Activated naive CD4-positive, alpha-beta T cell treated with anti-CD3 and anti-CD28 coated beads, Interleukin-2, amount 10 ng/mL, durations not matched to agents 7 days and 5 days (primary cell): ENCODE measurements at regions not wholly inside any gene's neighbourhood (a gene's known extent, or its start where the extent isn't known, plus 50 kb on each side); places are given as distances from the start of the nearest gene placed in this dataset.

Source experiments
- CTCF ChIA-PET: fragments of 350-600 bp; sonication (Branson Sonifier 250); formaldehyde crosslinking; loops from one replicate; lab custom pipeline; 2021; ENCODE audit warnings: antibody characterized with exemption; lab: Charles Lee
- DNase-seq: peaks from one replicate; pipeline ENCODE4 v3.0.0-alpha.2; 2020
- H3K27ac Mint-ChIP-seq: one replicate; pipeline ENCODE4 v1.8.0; 2021; ENCODE audit warnings: mild to moderate bottlenecking, moderate library complexity, mixed read lengths
- H3K27me3 Mint-ChIP-seq: one replicate; pipeline ENCODE4 v1.8.0; 2021; ENCODE audit warnings: mild to moderate bottlenecking, mixed read lengths
- H3K36me3 Mint-ChIP-seq: one replicate; pipeline ENCODE4 v1.8.0; 2021; ENCODE audit warnings: mixed read lengths
- H3K4me1 Mint-ChIP-seq: one replicate; pipeline ENCODE4 v1.8.0; 2021; ENCODE audit warnings: mixed read lengths
- H3K4me3 Mint-ChIP-seq: one replicate; pipeline ENCODE4 v1.8.0; 2021; ENCODE audit warnings: mild to moderate bottlenecking, moderate library complexity, mixed read lengths
- H3K9me3 Mint-ChIP-seq: one replicate; pipeline ENCODE4 v1.8.0; 2021; ENCODE audit warnings: mixed read lengths

- H3K36me3 Mint-ChIP-seq: no peaks in the 10 kb centered on the region
- H3K27me3 Mint-ChIP-seq: no peaks in the 10 kb centered on the region
- no peak overlapping the region for H3K4me3 Mint-ChIP-seq
- DNase-seq: no peak
- H3K9me3 Mint-ChIP-seq: peaks cover 12% of the 10 kb centered on the region
- H3K27ac Mint-ChIP-seq: no peak overlapping the region
- H3K4me1 Mint-ChIP-seq: no peaks in the 10 kb centered on the region
- CTCF ChIA-PET: no interaction called here
Observed at GRCh38 chr13:109427148-109427547, 359.2 kb downstream of the IRS2 start.

DNA sequence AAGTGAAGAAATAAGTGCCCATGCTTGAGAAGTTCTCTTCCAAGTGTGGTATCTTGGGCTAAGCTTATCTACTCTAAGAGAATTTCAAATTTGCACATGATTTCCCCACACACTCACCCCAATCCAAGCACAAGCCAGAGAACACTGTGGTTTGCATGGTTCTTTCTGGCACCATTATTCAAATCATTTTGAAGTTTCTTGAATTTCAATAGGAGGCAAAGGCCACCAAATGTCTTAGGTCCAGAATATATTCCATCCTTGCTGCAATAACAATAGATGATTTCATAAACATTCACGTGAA lies 359.7 kb downstream of the IRS2 start:
- no peaks in the 10 kb centered on the region for H3K36me3 Mint-ChIP-seq
- no peaks in the 10 kb centered on the region for H3K4me1 Mint-ChIP-seq
- no peak overlapping the region for H3K4me3 Mint-ChIP-seq
- H3K27me3 Mint-ChIP-seq: no peaks in the 10 kb centered on the region
- CTCF ChIA-PET: no interaction called here
- no peak for DNase-seq
- no peak overlapping the region for H3K27ac Mint-ChIP-seq
- H3K9me3 Mint-ChIP-seq: peaks cover 11% of the 10 kb centered on the region

DNA sequence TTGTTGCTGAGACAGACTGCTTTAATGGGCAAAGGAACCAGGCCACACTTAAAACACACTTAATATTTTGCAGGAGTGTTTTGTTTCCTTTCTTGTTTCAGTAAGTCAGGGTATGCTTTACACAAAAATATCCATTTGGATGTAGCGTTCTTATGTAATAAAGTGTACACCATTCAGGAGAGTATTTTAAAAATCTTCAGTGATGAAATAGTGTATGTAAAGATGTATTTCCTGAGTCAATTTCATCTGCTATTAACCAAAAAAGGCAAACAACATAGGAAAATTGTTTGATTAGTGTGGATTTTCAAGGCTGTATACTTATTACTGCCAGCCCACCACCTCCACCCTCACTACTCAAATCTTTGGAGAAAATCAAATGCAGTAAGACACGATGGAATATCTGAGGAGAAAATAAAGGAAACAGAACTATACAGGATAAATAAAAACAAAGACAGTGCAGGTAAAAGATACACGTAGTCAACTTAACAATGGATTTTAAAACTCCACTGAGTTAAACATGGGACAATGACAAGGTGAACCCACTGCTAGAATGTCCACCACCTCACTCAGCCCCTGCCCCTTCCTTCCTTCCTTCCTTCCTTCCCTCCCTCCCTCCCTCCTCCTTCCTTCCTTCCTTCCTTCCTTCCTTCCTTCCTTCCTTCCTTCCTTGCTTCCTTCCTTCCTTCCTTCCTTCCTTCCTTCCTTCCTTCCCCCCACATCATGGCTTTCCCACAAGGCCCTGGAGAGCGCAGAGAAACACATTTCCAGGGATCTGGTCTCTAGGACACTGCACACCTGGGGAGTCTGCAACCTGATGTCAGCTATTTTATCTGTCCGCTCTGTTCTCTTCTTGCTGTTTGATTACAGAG lies 360.3 kb downstream of the IRS2 start:
- no peak overlapping the region for H3K27ac Mint-ChIP-seq
- no peaks in the 10 kb centered on the region for H3K27me3 Mint-ChIP-seq
- H3K4me3 Mint-ChIP-seq: no peak overlapping the region
- no peaks in the 10 kb centered on the region for H3K4me1 Mint-ChIP-seq
- no peaks in the 10 kb centered on the region for H3K36me3 Mint-ChIP-seq
- H3K9me3 Mint-ChIP-seq: peaks cover 10% of the 10 kb centered on the region
- CTCF ChIA-PET: no interaction called here
- DNase-seq: no peak

DNA sequence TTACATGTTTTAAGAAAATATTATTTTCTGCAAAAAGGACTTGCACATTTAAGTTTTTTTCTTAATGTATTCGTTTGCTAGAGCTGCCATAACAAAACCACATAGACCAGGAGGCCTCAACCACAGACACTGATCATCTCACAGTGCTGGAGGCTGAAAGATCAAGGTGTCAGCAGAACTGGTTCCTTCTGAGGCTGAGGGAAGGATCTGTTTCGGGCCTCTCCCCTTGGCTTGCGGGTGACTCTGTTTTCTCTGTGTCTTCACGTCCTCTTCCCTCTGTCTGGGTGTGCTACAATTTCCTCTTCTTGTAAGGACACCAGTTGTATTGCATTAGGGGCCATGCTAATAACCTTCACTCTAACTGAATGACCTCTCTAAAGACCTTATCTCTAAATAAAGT lies 364.2 kb downstream of the IRS2 start:
- H3K9me3 Mint-ChIP-seq: no peaks in the 10 kb centered on the region
- CTCF ChIA-PET: no interaction called here
- no peaks in the 10 kb centered on the region for H3K27me3 Mint-ChIP-seq

GRCh38 chr13:109419896-109420295 lies 366.5 kb downstream of the IRS2 start:
- CTCF ChIA-PET: no interaction called here
- Mint-ChIP-seq H3K36me3 (no peaks in the 10 kb centered on the region), H3K4me3 (no peak overlapping the region), H3K27ac (no peak overlapping the region), H3K4me1 (no peaks in the 10 kb centered on the region), H3K27me3 (no peaks in the 10 kb centered on the region), H3K9me3 (no peaks in the 10 kb centered on the region)
- DNase-seq: no peak

More for the DNA sequence above, 364.2 kb downstream of the IRS2 start:
- Mint-ChIP-seq H3K27ac (no peak overlapping the region), H3K36me3 (no peaks in the 10 kb centered on the region), H3K4me3 (no peak overlapping the region), H3K4me1 (no peaks in the 10 kb centered on the region)
- DNase-seq: no peak

DNA sequence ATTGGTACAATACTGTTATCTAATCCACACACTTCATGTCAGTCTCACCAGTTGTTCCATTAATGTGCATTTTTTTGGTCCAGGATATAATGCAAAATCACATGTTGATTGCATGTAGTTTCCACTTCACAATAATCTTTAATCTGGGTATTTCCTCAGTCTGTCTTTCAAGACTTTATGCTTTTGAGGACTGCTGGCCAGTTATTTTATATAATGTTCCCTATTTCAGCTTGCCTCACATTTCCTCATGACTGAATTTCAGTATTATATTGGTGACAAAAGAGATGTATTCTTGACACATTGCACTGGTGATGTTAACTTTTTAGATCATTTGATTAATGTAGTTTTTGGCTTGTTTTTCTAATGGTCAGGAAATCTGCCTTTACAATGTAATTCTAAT lies 368.3 kb downstream of the IRS2 start:
- CTCF ChIA-PET: interaction anchor here (0.7 kb wide), 1 partner anchor 1457 kb away, joined by 3 read pairs; no protein-coding TSS in a partner anchor
- no peaks in the 10 kb centered on the region for H3K36me3 Mint-ChIP-seq
- H3K27me3 Mint-ChIP-seq: no peaks in the 10 kb centered on the region
- no peak overlapping the region for H3K4me3 Mint-ChIP-seq
- no peaks in the 10 kb centered on the region for H3K4me1 Mint-ChIP-seq
- H3K9me3 Mint-ChIP-seq: no peaks in the 10 kb centered on the region
- no peak for DNase-seq
- H3K27ac Mint-ChIP-seq: no peak overlapping the region

- H3K9me3 Mint-ChIP-seq: no peaks in the 10 kb centered on the region
- CTCF ChIA-PET: no interaction called here
- no peak overlapping the region for H3K27ac Mint-ChIP-seq
- DNase-seq: no peak
- H3K4me3 Mint-ChIP-seq: no peak overlapping the region
- H3K4me1 Mint-ChIP-seq: no peaks in the 10 kb centered on the region
- H3K27me3 Mint-ChIP-seq: no peaks in the 10 kb centered on the region
- H3K36me3 Mint-ChIP-seq: no peaks in the 10 kb centered on the region
Observed at GRCh38 chr13:109416001-109416400, 370.4 kb downstream of the IRS2 start.

DNA sequence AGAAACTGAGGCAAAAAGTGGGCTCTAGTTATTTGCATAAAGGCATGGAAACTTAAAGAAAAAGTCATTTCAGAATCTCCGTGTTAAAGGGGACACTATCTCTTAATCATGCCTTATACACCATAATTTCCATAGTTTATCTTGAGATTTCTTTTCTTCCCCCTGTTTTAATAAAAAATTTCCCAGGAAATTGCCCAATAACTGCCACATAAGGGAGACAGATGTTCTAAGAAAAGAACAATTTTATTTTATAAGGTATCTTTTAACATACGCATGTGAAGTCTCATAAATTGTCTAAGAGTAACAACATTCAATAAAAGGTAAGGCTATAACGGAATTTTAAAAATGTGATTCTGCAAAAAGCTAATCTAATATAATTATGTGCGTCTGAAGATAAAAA lies 371.3 kb downstream of the IRS2 start:
- CTCF ChIA-PET: no interaction called here
- Mint-ChIP-seq H3K9me3 (no peaks in the 10 kb centered on the region), H3K27me3 (no peaks in the 10 kb centered on the region), H3K4me1 (no peaks in the 10 kb centered on the region), H3K36me3 (no peaks in the 10 kb centered on the region), H3K27ac (no peak overlapping the region), H3K4me3 (no peak overlapping the region)
- DNase-seq: no peak

DNA sequence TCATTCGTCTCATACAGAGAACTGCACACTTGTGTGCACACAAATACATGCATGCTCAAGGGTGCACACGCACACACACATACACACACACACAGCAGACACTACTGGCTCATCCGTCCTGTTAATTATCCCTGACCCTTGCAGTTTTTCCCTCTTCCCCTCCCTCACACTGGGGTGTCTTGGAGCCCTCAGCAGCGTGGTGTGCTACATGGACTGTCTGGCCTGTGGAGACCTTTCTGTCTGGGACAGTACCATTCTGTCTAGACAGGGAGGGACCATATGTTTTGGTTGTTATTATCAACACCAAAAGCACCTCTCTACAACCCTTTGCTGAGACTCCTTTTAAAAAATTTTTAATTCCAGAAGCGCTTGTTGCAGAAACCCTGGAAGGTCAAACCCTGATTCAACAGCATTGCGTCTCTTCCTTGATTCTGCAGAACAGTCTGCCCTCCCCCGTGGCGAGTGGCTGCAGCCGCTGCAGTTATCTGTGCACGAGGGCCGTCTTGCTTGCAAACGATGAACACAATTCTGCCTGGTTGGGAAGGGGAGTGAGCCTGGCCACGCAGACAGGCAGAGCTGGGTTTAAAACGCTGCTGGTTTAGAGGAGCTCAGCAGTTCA lies 374.0 kb downstream of the IRS2 start:
- CTCF ChIA-PET: no interaction called here
- no peak for DNase-seq

GRCh38 chr13:109410868-109411267 lies 375.5 kb downstream of the IRS2 start:
- Mint-ChIP-seq H3K27me3 (no peaks in the 10 kb centered on the region), H3K4me1 (no peaks in the 10 kb centered on the region), H3K4me3 (no peak overlapping the region), H3K27ac (no peak overlapping the region), H3K36me3 (no peaks in the 10 kb centered on the region), H3K9me3 (no peaks in the 10 kb centered on the region)
- CTCF ChIA-PET: no interaction called here
- DNase-seq: no peak

More for the DNA sequence above, 374.0 kb downstream of the IRS2 start:
- H3K27me3 Mint-ChIP-seq: no peaks in the 10 kb centered on the region
- H3K27ac Mint-ChIP-seq: no peak overlapping the region
- H3K4me1 Mint-ChIP-seq: no peaks in the 10 kb centered on the region
- H3K9me3 Mint-ChIP-seq: no peaks in the 10 kb centered on the region
- no peak overlapping the region for H3K4me3 Mint-ChIP-seq
- H3K36me3 Mint-ChIP-seq: no peaks in the 10 kb centered on the region

DNA sequence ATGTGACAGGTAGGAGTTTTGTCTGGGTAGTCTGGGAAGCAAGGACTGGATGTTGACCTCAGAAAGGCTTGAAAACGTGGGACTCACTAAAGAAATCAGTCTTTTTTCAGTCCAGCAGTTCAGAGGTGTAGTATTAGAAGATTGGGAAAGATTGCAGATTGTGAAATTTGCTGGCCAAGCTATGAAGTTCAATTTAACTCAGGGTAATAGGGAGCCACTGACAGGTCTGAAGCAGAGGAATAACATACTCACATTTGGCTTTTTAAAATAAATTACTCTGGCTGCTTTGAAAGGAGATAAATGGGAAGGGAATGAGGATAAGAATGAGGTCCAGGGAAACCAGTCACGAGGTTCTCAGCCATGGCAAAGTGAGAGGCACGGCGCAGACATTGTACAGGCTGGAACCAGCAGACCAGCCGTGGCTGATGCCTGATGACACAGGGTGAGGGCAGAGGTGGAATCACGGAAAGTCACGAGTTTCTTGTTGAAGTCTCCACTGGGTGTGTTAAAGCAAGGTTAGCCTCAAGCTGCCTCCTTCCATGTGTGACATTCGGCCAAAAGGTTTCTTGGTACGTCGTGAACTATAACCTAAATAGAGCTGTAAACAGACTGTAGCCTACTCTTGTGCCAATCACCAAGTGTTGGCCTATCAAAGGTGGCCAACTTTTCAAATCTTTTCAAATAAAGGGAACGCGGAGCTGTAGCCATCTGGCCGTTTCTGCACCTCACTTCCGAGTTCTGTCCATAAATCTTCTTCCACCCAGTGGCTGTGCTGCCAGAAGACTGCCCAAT lies 377.6 kb downstream of the IRS2 start:
- no peaks in the 10 kb centered on the region for H3K36me3 Mint-ChIP-seq
- no peak for DNase-seq
- no peak overlapping the region for H3K4me3 Mint-ChIP-seq
- no peaks in the 10 kb centered on the region for H3K4me1 Mint-ChIP-seq
- H3K27me3 Mint-ChIP-seq: peaks cover 3% of the 10 kb centered on the region
- no peak overlapping the region for H3K27ac Mint-ChIP-seq
- no peaks in the 10 kb centered on the region for H3K9me3 Mint-ChIP-seq
- CTCF ChIA-PET: no interaction called here

DNA sequence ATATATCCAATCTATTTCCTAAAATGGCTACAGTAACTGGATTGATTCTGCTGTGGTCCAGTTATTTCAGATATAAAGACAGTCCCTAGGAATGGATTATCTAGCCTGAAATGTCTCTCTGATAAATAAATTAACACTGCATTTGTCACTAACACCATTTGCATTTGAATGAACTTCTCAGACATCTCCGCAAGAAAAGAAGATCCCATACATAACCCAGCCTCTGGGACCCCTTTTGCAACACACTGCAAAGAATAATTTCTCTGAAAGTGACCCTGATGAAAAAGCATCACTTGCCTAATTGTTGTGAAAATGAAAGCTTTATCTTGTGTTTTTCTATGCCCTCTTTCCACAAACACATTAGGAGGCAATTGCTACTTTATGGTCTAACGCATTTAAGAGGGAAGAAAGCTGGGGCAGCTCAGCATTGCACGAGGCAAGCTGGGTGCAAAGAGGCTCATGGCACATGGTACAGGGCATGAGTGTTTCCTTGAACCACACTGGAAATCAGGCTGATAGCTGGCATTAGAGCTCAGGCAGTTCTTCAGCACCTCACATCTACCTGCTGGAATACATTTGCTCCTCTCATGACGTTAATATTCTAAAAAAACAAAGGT lies 379.9 kb downstream of the IRS2 start:
- Mint-ChIP-seq H3K27ac (no peak overlapping the region), H3K4me1 (no peaks in the 10 kb centered on the region), H3K9me3 (no peaks in the 10 kb centered on the region), H3K4me3 (no peak overlapping the region), H3K27me3 (peaks cover 3% of the 10 kb centered on the region), H3K36me3 (no peaks in the 10 kb centered on the region)
- CTCF ChIA-PET: no interaction called here
- no peak for DNase-seq

DNA sequence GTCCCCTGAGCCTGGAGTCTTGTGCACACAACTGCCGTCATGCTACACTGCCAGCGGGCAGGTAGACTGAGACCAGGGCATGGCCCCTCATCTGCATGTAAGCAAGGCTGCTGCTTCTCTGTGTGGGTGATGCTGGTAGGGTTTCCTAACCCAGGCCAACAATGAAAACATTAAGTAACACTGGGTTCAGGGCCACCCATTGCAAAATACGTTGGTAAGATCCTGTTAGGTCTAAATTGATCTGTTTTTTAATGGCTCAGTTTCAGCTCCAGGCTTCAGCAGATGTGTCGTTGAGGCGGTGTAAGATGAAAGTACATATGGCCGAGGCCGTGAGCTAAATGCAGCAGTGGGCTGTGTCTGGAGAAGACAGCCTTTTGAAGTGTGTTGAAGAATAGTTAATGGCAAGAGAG lies 383.4 kb downstream of the IRS2 start:
- no peak overlapping the region for H3K27ac Mint-ChIP-seq
- peaks cover 3% of the 10 kb centered on the region for H3K27me3 Mint-ChIP-seq
- CTCF ChIA-PET: no interaction called here
- no peaks in the 10 kb centered on the region for H3K4me1 Mint-ChIP-seq
- no peak overlapping the region for H3K4me3 Mint-ChIP-seq
- H3K36me3 Mint-ChIP-seq: no peaks in the 10 kb centered on the region
- no peak for DNase-seq
- no peaks in the 10 kb centered on the region for H3K9me3 Mint-ChIP-seq

DNA sequence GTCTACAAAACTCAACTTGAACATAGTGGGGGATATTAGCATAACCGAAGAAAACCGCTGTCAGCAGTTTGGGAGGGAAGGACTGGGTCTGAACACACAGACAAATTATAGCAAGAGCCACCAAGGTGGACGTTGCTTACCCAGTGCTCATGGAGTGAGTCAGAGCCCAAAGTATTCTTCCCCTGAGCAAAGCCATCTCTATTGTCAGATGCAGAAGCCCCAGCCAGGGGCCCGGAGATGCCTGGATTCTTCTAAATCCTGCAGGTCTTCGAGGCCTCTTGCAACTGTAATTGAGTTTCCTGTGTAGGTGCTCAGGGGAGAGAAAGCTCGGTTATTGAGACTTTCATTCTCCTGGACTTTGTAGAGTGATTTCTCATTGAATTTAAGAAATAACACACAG lies 384.5 kb downstream of the IRS2 start:
- H3K4me1 Mint-ChIP-seq: no peaks in the 10 kb centered on the region

More for the DNA sequence above, 384.5 kb downstream of the IRS2 start:
- Mint-ChIP-seq H3K9me3 (no peaks in the 10 kb centered on the region), H3K27ac (no peak overlapping the region), H3K4me3 (no peak overlapping the region), H3K36me3 (no peaks in the 10 kb centered on the region), H3K27me3 (peaks cover 3% of the 10 kb centered on the region)
- no peak for DNase-seq
- CTCF ChIA-PET: no interaction called here
